ENCODE measurements at regions not wholly inside any gene's neighbourhood (a gene's known extent, or its start where the extent isn't known, plus 50 kb on each side); places are given as distances from the start of the nearest gene placed in this dataset.

DNA sequence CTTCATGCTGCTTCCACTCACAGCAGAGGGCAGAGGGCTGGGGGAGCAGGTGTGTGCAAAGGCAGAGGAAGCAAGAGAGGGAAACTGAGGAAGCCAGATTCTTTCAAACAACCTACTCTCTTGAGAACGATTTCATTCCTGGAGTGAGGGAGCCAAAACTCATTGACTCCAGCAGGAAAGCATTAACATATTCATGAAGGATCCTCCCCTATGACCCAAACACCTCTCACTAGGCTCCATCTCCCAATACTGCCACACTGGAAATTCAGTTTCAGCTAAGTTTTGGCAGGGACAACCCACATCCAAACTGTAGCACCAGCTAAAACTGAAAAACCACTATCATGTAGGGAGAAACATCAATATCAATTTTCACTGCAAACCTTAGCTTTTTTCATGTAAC lies 125.1 kb downstream of the OLIG3 start:
- TF ChIP-seq, protein P1, sequence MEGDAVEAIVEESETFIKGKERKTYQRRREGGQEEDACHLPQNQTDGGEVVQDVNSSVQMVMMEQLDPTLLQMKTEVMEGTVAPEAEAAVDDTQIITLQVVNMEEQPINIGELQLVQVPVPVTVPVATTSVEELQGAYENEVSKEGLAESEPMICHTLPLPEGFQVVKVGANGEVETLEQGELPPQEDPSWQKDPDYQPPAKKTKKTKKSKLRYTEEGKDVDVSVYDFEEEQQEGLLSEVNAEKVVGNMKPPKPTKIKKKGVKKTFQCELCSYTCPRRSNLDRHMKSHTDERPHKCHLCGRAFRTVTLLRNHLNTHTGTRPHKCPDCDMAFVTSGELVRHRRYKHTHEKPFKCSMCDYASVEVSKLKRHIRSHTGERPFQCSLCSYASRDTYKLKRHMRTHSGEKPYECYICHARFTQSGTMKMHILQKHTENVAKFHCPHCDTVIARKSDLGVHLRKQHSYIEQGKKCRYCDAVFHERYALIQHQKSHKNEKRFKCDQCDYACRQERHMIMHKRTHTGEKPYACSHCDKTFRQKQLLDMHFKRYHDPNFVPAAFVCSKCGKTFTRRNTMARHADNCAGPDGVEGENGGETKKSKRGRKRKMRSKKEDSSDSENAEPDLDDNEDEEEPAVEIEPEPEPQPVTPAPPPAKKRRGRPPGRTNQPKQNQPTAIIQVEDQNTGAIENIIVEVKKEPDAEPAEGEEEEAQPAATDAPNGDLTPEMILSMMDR (IDR thresholded peaks at IDR 0.05 in 4 of 5, conservative IDR thresholded peaks at IDR 0.05 in 1 of 5) = no peak
- TF ChIP-seq POLR2A (IDR thresholded peaks at IDR 0.05) = no peak

Data from gastrocnemius medialis (tissue), 4 donors.